ENCODE measurements at regions not wholly inside any gene's neighbourhood (a gene's known extent, or its start where the extent isn't known, plus 50 kb on each side); places are given as distances from the start of the nearest gene placed in this dataset.

- no peak for DNase-seq (ENCODE audit: low read depth)
- TF ChIP-seq, protein P1, sequence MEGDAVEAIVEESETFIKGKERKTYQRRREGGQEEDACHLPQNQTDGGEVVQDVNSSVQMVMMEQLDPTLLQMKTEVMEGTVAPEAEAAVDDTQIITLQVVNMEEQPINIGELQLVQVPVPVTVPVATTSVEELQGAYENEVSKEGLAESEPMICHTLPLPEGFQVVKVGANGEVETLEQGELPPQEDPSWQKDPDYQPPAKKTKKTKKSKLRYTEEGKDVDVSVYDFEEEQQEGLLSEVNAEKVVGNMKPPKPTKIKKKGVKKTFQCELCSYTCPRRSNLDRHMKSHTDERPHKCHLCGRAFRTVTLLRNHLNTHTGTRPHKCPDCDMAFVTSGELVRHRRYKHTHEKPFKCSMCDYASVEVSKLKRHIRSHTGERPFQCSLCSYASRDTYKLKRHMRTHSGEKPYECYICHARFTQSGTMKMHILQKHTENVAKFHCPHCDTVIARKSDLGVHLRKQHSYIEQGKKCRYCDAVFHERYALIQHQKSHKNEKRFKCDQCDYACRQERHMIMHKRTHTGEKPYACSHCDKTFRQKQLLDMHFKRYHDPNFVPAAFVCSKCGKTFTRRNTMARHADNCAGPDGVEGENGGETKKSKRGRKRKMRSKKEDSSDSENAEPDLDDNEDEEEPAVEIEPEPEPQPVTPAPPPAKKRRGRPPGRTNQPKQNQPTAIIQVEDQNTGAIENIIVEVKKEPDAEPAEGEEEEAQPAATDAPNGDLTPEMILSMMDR (conservative IDR thresholded peaks at IDR 0.05; ENCODE audit: low read depth, low read length) = no peak
- no peak overlapping the region for H3K4me3 ChIP-seq (ENCODE audit: low read length)
Measured at GRCh38 chrX:46072791-46073190, 472.4 kb downstream of the ZNF674 start.

- H3K4me3 ChIP-seq (ENCODE audit: low read length) = no peak overlapping the region
- no peak for DNase-seq (ENCODE audit: low read depth)
- TF ChIP-seq, protein P1 (conservative IDR thresholded peaks at IDR 0.05; ENCODE audit: low read depth, low read length) = no peak
Measured at GRCh38 chrX:46072372-46072771, 472.8 kb downstream of the ZNF674 start.

DNA sequence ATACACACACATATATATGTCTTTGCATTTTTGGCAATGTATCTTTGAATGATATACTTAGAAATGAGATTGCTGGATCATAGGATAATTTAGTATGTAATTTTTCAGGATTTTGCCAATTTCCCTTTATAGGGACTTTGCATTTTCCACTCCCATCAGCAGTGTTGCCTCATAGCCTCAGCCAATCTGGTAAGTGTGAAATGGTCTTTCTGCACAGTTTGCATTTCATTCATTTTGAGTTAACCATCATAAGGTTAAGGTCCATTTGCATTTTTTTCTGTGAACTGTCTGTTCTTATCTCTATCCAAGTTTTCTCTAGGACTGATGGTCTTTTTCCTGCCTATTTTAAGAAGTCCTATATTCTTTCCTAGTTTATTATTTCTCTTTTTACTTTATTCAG is 474.8 kb downstream of the ZNF674 start:
- TF ChIP-seq, protein P1 (conservative IDR thresholded peaks at IDR 0.05; ENCODE audit: low read depth, low read length) = no peak
- no peak for DNase-seq (ENCODE audit: low read depth)
- H3K4me3 ChIP-seq (ENCODE audit: low read length) = no peak overlapping the region

- H3K4me3 ChIP-seq (ENCODE audit: low read length) = no peak overlapping the region
- TF ChIP-seq, protein P1 (conservative IDR thresholded peaks at IDR 0.05; ENCODE audit: low read depth, low read length) = no peak
- no peak for DNase-seq (ENCODE audit: low read depth)
Measured at GRCh38 chrX:46059316-46059715, 485.9 kb downstream of the ZNF674 start.

DNA sequence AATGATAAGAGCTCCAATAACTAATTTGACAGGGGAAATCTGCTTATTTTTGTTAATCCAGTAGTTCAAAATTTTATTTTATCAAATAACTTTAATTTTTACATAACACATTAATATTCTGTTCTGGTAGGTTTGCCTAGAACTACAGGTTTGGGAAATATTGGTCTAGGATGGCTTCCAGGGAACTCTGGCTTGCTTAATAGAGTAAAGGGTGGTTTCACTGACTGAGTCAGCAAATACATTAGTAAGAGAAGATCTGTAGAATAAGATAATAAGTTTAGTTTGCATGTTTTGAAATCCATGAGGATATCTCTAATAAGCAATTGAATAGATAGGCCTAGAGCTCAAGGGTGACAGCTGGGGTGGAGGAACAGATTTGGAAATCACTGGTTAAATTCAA is 500.7 kb downstream of the ZNF674 start:
- DNase-seq (ENCODE audit: low read depth) = no peak

DNA sequence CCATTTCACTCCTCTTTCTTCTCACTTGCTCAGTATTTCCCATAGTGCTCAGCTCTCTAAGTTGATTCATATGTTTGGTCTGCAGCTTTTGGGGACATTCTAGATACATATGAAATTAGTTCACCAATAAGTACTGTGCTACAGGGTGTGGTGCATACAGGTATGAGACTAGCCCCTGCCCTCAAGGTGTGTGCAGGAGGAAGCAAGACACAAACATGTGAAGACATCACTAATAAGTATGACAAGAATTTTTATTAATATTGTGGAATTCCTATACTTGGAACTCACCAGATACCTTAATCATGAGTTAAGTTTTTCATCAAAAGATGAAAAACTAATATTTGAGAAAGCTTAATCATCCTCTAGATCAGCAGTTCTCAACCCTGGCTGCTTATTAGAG is 505.2 kb downstream of the ZNF674 start:
- no peak overlapping the region for H3K4me3 ChIP-seq (ENCODE audit: low read length)
- no peak for DNase-seq (ENCODE audit: low read depth)
- TF ChIP-seq, protein P1 (conservative IDR thresholded peaks at IDR 0.05; ENCODE audit: low read depth, low read length) = no peak

More for the DNA sequence above, 500.7 kb downstream of the ZNF674 start:
- TF ChIP-seq, protein P1 (conservative IDR thresholded peaks at IDR 0.05; ENCODE audit: low read depth, low read length) = no peak
- H3K4me3 ChIP-seq (ENCODE audit: low read length) = no peak overlapping the region

DNA sequence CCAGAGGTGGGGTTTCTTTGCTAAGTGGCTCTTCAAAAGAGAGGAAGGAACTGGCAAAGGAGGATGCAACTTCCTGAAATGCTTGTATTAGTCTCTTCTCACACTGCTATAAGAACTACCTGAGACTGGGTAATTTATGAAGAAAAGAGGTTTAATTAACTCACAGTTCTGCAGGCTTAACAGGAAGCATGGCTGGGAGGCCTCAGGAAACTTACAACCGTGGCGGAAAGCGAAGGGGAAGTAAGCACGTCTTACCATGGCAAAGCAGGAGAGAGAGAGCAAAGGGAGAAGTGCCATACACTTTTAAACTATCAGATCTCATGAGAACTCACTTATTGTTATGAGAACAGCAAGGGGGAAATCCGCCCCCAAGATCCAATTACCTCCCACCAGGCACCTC is 505.7 kb downstream of the ZNF674 start:
- no peak overlapping the region for H3K4me3 ChIP-seq (ENCODE audit: low read length)
- DNase-seq (ENCODE audit: low read depth) = no peak
- TF ChIP-seq, protein P1 (conservative IDR thresholded peaks at IDR 0.05; ENCODE audit: low read depth, low read length) = no peak
